GM18868 (cell line): ENCODE measurements at regions not wholly inside any gene's neighbourhood (a gene's known extent, or its start where the extent isn't known, plus 50 kb on each side); places are given as distances from the start of the nearest gene placed in this dataset.
A peak's percentile ranks its signal among the peaks of the same experiment; 100 is the strongest.

Experiments
- ATAC-seq: cut with Tn5 transposase; IDR thresholded peaks from one replicate; pipeline ENCODE4 v1.9.1; 2021; ENCODE audit warnings: mild to moderate bottlenecking, moderate library complexity; ENCODE audit not compliant: unreplicated experiment

DNA sequence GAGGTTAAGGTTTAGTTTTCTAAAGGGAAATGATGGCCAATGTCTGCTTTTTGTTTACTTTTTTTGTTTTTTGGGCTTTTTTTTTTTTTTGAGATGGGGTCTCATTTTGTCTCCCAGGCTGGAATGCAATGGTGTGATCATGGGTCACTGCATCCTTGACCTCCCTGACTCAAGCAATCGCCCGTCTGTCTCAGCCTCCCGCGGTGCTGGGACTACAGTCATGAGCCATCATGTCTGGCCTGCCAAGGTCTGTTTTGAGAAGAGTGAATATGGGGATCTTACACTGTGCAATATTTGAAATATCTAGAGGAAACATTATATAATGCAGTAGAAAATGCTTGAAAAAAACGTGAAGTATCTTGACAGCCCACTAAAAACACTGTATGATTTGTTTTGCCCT, 162.5 kb downstream of the GASK1B start:
- ATAC-seq = no peak

DNA sequence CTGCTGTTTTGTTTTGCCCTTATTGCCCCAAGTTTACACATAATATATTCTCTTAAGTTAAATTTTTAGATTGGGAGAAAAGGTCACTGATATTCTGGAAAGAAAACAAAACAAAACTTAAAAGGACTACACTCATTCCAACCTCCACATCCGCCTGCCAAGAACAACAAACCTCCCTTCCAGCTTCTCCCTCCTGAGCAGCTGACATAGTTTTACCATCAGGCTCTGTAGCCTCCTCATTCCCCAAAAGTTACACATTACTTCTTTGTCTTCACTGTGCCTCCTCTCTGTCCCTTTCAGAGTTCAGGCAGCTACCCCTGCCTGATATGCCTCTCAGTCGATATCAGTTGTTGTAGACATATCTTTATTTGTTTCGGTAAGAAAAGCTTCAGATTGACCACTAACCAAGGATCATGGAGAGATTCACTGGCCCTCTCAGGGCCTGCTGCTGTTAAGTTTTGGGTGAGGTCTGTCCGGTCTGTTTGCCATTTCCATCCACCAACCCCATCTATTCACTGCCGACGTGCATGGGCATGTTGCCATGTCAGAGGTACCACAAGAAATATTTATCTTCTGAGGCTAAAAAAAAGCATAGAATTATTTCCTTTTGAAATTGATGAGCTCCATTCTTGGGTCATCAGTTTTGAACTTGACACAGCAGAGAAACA, 164.1 kb downstream of the GASK1B start:
- ATAC-seq = no peak

- ATAC-seq = no peak
Observed at GRCh38 chr4:158007566-158007965, 165.3 kb downstream of the GASK1B start.

- no peak for ATAC-seq
Observed at GRCh38 chr4:158006990-158007389, 165.8 kb downstream of the GASK1B start.

DNA sequence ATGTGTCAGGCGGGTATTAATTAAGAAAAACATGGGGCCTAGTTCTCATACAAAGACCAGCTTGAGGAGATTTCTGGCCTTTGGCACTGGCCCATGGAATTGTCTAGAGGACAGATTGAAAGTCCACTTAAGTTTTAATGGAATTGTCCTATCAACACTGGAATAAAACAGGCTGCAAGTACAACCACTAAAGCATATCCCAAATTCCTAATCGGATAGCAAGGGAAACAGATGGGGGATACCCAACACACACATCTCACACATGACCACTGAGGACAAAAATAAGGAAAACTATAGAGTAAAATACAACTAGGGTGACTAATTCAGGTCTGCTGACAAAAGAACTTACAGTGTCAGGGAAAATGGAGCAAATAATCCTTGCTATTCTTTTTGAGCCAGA, 167.8 kb downstream of the GASK1B start:
- ATAC-seq = no peak

GRCh38 chr4:158004101-158004500, 168.7 kb downstream of the GASK1B start:
- no peak for ATAC-seq

GRCh38 chr4:158003212-158003611, 169.6 kb downstream of the GASK1B start:
- no peak for ATAC-seq

- no peak for ATAC-seq
Observed at GRCh38 chr4:158002173-158002572, 170.7 kb downstream of the GASK1B start.

DNA sequence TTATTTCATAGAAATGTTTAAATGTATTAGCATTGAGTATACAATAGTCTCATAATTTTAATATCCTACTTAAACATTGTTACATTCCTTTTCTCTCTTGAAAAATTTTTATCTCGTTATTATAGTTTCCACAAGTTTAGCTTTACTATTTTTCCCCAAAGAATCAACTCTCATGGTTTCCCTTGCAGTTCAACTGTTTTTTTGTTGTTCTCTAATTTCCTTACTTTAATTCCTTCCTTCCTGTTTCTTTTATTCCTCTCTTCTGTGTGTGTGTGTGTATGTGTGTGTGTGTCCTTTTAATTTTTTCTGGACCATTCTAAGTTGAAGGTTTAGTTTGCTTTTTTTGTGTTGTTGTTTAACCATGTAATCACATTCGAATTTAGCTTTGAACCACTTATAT, 171.1 kb downstream of the GASK1B start:
- no peak for ATAC-seq

- ATAC-seq = no peak
Observed at GRCh38 chr4:157999723-158000122, 173.1 kb downstream of the GASK1B start.

- no peak for ATAC-seq
Observed at GRCh38 chr4:157997296-157997695, 175.5 kb downstream of the GASK1B start.

- no peak for ATAC-seq
Observed at GRCh38 chr4:157996061-157997028, 176.5 kb downstream of the GASK1B start.

- no peak for ATAC-seq
Observed at GRCh38 chr4:157994863-157995262, 178.0 kb downstream of the GASK1B start.

DNA sequence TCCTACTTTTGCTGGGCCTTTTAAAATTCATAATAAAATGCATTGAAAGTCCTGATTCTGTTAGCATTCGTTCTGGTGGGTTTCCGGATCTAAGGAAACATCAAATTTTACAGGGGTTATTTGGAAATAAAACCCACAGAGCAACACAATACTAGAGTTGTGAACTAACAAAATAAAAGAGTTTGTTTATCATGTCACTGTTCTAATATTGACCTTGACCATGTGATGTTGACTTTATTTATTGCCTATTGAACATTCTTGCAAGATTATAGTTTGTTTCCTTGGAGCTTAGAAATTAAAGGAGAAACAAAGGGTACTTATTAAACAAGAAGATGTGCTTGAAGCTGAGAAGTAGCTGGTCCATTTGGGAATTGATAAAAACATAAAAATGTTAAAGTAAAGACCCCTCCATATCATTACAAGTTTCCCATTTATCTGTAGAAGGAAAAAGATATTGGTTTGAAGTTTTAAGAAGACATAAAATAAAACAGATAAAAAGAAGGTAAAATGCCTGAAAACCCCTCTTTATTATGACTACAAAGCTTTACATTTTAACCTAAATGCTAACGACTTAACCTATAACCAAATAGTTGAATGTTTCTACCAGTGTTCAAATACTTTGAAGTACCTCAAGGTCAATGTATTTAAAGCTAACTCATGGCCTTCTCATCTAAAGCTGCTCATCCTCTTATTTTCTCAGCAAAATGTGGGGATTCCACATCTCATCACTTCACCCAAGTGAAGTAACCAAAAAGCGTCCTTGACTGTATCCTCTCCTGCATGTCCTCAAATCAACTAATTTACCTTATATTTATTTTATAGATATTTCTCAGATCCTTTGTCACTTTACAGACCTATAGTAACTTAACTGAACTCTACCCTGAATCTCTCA, 179.6 kb downstream of the GASK1B start:
- ATAC-seq = no peak

- peak; percentile 72 for ATAC-seq
Observed at GRCh38 chr4:157992038-157992705, 180.7 kb downstream of the GASK1B start.

- no peak for ATAC-seq
Observed at GRCh38 chr4:157988641-157989040, 184.2 kb downstream of the GASK1B start.

DNA sequence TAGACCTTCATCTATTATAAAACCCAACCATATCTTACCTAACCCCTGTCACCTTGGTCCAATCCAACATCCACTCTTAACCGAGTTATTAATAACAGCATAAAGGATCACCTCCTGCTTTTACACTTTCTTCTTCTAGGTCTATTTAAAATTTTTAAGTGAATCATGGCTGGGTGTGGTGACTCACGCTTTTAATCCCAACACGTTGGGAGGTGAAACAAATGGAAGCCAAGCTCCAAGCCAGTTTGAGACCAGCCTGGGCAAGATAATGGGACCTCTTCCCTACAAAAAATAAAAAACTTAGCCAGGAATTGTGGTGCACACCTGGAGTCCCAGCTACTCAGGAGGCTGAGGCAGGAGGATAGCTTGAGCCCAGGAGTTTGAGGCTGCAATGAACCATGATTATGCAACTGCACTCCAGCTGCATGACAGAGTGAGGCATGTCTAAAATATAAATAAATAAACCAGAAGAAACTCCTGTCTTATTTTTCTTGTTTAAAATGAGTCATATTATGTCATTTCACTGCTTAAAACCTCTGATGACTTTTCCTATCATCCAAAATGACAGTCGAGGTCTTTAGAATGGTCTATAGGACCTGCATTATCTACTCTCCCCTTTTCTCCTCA, 188.4 kb downstream of the GASK1B start:
- no peak for ATAC-seq

DNA sequence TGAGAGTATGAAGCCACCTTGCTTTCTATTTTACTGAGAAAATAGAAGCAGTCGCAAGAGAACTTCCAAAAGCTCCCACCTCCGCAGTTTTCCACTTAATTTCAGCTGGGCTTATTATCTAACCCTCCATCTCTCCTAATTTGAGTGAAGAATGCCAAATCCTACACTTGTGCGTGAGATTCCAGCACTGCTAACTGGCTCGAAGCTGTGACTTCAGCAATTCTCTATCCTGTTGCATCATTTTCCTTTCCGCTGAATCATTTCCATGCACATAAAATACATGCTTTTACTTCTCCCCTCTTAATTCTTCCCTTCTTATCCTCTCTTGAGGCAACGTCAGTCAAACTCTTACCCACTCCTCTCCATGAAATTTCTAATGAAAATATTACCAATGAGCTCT, 189.5 kb downstream of the GASK1B start:
- ATAC-seq = no peak

DNA sequence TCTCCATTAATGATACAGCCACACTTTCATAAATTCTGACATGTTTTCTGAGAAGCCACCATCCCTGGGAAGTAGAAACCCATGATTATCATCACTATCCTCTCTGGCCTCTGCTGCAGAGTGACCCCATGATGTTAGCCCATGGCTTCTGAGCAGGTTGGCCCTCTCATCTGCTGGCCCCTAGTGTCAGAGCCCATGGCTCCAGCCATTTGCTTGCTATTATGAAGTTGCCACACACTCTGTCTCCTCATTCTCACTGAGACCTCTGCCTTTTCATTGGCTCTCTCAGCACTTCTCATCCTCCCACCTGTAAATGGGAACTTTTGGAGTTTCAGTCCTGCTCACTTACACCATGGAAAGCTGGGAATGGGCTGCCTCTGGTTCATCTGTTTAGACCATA, 192.7 kb downstream of the GASK1B start:
- no peak for ATAC-seq

- ATAC-seq = peak; percentile 97
Observed at GRCh38 chr4:157978680-157979361, 194.0 kb downstream of the GASK1B start.
